GM10266 (cell line): ENCODE measurements at regions not wholly inside any gene's neighbourhood (a gene's known extent, or its start where the extent isn't known, plus 50 kb on each side); places are given as distances from the start of the nearest gene placed in this dataset.

Source experiments
- DNase-seq: peaks from one replicate; pipeline ENCODE4 v3.0.0; 2012; ENCODE audit errors: extremely low spot score
- TF ChIP-seq, protein P1 (sequence below): IDR thresholded peaks from 2 replicates; pipeline ENCODE4 v1.5.1; 2012; ENCODE audit warnings: mild to moderate bottlenecking, low read depth; ENCODE audit not compliant: control insufficient read depth, insufficient read depth; ENCODE audit errors: missing control alignments

DNA sequence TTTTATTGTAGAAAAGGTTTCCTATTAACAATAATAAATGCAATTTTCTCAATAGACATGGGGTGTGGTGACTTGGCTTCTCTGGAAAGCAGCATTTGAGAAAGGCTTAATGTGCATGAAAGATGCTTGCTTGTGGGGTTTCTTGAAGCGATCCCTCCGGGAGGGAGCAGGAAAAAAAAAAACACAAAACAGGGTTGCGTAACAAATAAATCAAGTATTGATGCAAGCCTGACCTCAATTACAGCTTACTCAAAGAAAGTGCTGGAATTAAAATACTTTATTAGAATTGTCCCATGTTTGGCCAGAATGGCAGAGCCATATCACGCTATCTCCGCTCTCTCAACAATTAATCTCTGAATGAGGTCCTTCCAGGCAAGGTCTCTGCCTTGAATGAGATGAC lies 1612.5 kb downstream of the REEP3 start:
- no peak for DNase-seq
- TF ChIP-seq, protein P1, sequence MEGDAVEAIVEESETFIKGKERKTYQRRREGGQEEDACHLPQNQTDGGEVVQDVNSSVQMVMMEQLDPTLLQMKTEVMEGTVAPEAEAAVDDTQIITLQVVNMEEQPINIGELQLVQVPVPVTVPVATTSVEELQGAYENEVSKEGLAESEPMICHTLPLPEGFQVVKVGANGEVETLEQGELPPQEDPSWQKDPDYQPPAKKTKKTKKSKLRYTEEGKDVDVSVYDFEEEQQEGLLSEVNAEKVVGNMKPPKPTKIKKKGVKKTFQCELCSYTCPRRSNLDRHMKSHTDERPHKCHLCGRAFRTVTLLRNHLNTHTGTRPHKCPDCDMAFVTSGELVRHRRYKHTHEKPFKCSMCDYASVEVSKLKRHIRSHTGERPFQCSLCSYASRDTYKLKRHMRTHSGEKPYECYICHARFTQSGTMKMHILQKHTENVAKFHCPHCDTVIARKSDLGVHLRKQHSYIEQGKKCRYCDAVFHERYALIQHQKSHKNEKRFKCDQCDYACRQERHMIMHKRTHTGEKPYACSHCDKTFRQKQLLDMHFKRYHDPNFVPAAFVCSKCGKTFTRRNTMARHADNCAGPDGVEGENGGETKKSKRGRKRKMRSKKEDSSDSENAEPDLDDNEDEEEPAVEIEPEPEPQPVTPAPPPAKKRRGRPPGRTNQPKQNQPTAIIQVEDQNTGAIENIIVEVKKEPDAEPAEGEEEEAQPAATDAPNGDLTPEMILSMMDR = no peak

- no peak for DNase-seq
- TF ChIP-seq, protein P1 = no peak
Measured at GRCh38 chr10:65135508-65135907, 1614.3 kb downstream of the REEP3 start.

DNA sequence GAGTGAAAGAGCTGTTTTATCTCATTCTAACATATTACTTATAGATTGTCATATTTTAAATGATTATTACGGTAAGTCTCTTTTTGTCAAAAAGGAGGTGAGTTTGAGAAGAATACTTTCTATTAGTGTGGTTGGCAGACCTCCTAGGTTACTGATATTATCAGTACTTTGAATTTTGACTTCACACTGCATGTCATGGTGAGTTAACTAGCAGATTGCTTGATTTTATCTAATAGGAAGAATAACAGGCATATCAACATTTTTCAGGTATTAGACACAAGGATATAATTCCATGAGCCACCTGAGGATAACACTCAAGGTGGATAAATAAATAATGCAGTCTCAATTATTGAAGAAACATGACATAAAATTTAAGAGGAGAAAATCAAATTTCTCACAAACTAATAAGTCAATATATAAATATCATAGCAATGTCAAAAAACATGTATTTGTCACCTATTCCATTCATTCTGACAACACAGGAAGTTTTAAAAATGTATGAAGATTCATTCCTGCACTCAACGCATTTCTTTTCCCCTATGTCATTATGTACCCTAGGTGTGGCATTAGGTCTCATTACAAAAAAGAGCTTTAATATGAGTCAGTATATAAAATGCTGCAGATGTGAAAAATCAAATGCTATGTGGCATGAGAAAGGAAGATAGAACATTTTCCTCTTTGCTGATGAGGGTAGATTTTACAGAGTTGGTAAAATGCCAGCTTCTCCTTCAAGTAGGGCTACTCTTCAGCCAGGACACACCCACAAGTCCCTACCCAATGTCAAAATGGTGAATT lies 1621.6 kb downstream of the REEP3 start:
- TF ChIP-seq, protein P1 = no peak

GRCh38 chr10:65143723-65144122 lies 1622.5 kb downstream of the REEP3 start:
- no peak for DNase-seq
- TF ChIP-seq, protein P1 = no peak

More for the DNA sequence above, 1621.6 kb downstream of the REEP3 start:
- DNase-seq = no peak

- DNase-seq = no peak
- TF ChIP-seq, protein P1 = no peak
Measured at GRCh38 chr10:65149878-65150277, 1628.7 kb downstream of the REEP3 start.

GRCh38 chr10:65166272-65166671 lies 1645.1 kb downstream of the REEP3 start:
- TF ChIP-seq, protein P1 = no peak
- no peak for DNase-seq

DNA sequence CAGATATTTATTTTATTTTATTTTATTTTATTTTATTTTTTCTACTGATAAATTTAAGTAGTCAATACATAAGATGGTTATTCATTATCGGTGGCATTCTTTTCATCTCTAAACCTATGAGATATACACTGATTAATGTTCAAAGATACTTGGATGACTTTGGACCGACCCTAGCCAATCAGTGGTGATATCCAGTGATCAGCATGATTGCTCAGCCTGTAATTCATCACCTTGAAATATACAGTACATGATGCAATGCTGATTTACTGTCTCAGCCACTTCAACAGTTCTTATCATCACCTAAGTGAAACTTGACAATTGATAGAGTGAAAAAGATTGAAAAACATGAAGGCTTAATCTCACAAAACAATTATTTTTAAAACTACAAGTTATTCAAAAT lies 1651.0 kb downstream of the REEP3 start:
- no peak for DNase-seq
- TF ChIP-seq, protein P1 = no peak
